ENCODE measurements at regions not wholly inside any gene's neighbourhood (a gene's known extent, or its start where the extent isn't known, plus 50 kb on each side); places are given as distances from the start of the nearest gene placed in this dataset.
"Not testable (repeated sequence)": the region's sequence is repeated elsewhere in the genome, so short reads cannot be mapped to it uniquely, and the experiment has no call there.

- Histone ChIP-seq H2AFZ (ENCODE audit: low read depth, low read length) (no peak overlapping the region), H3K27me3 (ENCODE audit: control insufficient read depth in 2 of 2, insufficient read depth in 2 of 2, low read length in 2 of 2) (no peaks in the 10 kb centered on the region), H3K79me2 (ENCODE audit: control insufficient read depth, insufficient read depth, low read length) (no peaks in the 10 kb centered on the region), H3K4me1 (ENCODE audit: control insufficient read depth, extremely low read depth, insufficient read depth, low read length) (no peaks in the 10 kb centered on the region), H3K4me2 (ENCODE audit: insufficient read depth, low read length) (no peak overlapping the region), H3K9me3 (replicated peaks; ENCODE audit: control insufficient read depth, insufficient read depth, low read length) (no peaks in the 10 kb centered on the region), H3K4me3 (replicated peaks in 1 of 3; ENCODE audit: insufficient read depth in 1 of 3, low read depth in 1 of 3, low read length in 3 of 3) (no peak overlapping the region), H3K36me3 (ENCODE audit: control insufficient read depth in 2 of 2, extremely low read depth in 1 of 2, insufficient read depth in 2 of 2, low read length in 2 of 2) (no peaks in the 10 kb centered on the region), H3K9me1 (replicated peaks; ENCODE audit: control insufficient read depth, extremely low read depth, insufficient read depth, low read length) (no peaks in the 10 kb centered on the region), H3K27ac (ENCODE audit: insufficient read depth, low read depth, low read length) (no peak overlapping the region), H4K20me1 (replicated peaks; ENCODE audit: control insufficient read depth, extremely low read depth, insufficient read depth, low read length) (no peaks in the 10 kb centered on the region), H3K9ac (replicated peaks; ENCODE audit: extremely low read depth, insufficient read depth, low read length) (no peak overlapping the region)
- no peak for TF ChIP-seq FOS (IDR thresholded peaks at IDR 0.05; ENCODE audit: borderline replicate concordance, insufficient read depth, low read length)
- TF ChIP-seq GATA2 (IDR thresholded peaks at IDR 0.05; ENCODE audit: insufficient read depth, insufficient read length, low read depth, low read length), result no peak
- no peak for TF ChIP-seq POLR2AphosphoS5 (IDR thresholded peaks at IDR 0.05; ENCODE audit: insufficient read depth, low read depth, low read length)
- TF ChIP-seq JUN (IDR thresholded peaks at IDR 0.05; ENCODE audit: borderline replicate concordance, insufficient read depth, insufficient read length, low read depth), result no peak
- no peak for TF ChIP-seq MYC (IDR thresholded peaks at IDR 0.05; ENCODE audit: low read depth, low read length)
- TF ChIP-seq EZH2 (IDR thresholded peaks at IDR 0.05; ENCODE audit: borderline replicate concordance, low read depth, low read length, severe bottlenecking), result no peak
- TF ChIP-seq MAX (IDR thresholded peaks at IDR 0.05; ENCODE audit: insufficient read depth, insufficient read length), result no peak
- no peak for TF ChIP-seq POLR2A (IDR thresholded peaks at IDR 0.05; ENCODE audit: low read depth, low read length)
- TF ChIP-seq CTCF (IDR thresholded peaks at IDR 0.05; ENCODE audit: extremely low read depth in 1 of 2, insufficient read depth in 1 of 2, low read depth in 1 of 2, low read length in 2 of 2), result no peak
- dilution Hi-C loops (cut with MboI; ENCODE audit: extremely low pct_ligation_motif_present, low sequenced_read_pairs) (no loop called here), intact Hi-C loops (cut with micrococcal nuclease) (no loop called here)
- CTCF ChIA-PET, result no interaction called here
- FAIRE-seq, result no peak
- DNase-seq (ENCODE audit: low read depth, low spot score), result no peak
- POLR2A ChIA-PET, result no interaction called here
- BruUV-seq (replicated peaks), result no TSS peak
These were observed 585.3 kb downstream of the UQCRFS1 start for GRCh38 chr19:28627669-28628068.

GRCh38 chr19:28626407-28626806 is 586.5 kb downstream of the UQCRFS1 start:
- H4K20me1 ChIP-seq (replicated peaks; ENCODE audit: control insufficient read depth, extremely low read depth, insufficient read depth, low read length); H2AFZ ChIP-seq (ENCODE audit: low read depth, low read length); intact Hi-C loops (cut with micrococcal nuclease); BruUV-seq (replicated peaks); H3K4me3 ChIP-seq (replicated peaks in 1 of 3; ENCODE audit: insufficient read depth in 1 of 3, low read depth in 1 of 3, low read length in 3 of 3); dilution Hi-C loops (cut with MboI; ENCODE audit: extremely low pct_ligation_motif_present, low sequenced_read_pairs); POLR2A ChIA-PET; FAIRE-seq; H3K9me1 ChIP-seq (replicated peaks; ENCODE audit: control insufficient read depth, extremely low read depth, insufficient read depth, low read length); H3K4me1 ChIP-seq (ENCODE audit: control insufficient read depth, extremely low read depth, insufficient read depth, low read length); CTCF ChIA-PET; H3K27ac ChIP-seq (ENCODE audit: insufficient read depth, low read depth, low read length); H3K9me3 ChIP-seq (replicated peaks; ENCODE audit: control insufficient read depth, insufficient read depth, low read length); H3K36me3 ChIP-seq (ENCODE audit: control insufficient read depth in 2 of 2, extremely low read depth in 1 of 2, insufficient read depth in 2 of 2, low read length in 2 of 2); H3K4me2 ChIP-seq (ENCODE audit: insufficient read depth, low read length); H3K27me3 ChIP-seq (ENCODE audit: control insufficient read depth in 2 of 2, insufficient read depth in 2 of 2, low read length in 2 of 2); H3K79me2 ChIP-seq (ENCODE audit: control insufficient read depth, insufficient read depth, low read length); H3K9ac ChIP-seq (replicated peaks; ENCODE audit: extremely low read depth, insufficient read depth, low read length); DNase-seq (ENCODE audit: low read depth, low spot score): not testable (repeated sequence)

Measured in endothelial cell of umbilical vein (primary cell).